A549 (cell line): ENCODE measurements at regions not wholly inside any gene's neighbourhood (a gene's known extent, or its start where the extent isn't known, plus 50 kb on each side); places are given as distances from the start of the nearest gene placed in this dataset.

ENCODE experiments used
- CHD2 ChIP-seq: fragments of 150-350 bp; IDR thresholded peaks from 2 replicates; pipeline ENCODE4 v1.6.1; 2014; ENCODE audit warnings: low read length; ENCODE audit not compliant: partially characterized antibody
- CHD4 ChIP-seq: fragments of 200-600 bp; sonication (generic); IDR thresholded peaks from 2 replicates; pipeline ENCODE4 v1.6.1; 2016; ENCODE audit warnings: antibody characterized with exemption, mild to moderate bottlenecking, borderline replicate concordance
- CTCF ChIP-seq: fragments of >200 bp; sonication (Bioruptor Twin); formaldehyde crosslinking; IDR thresholded peaks from 3 replicates; pipeline ENCODE4 v1.5.1; 2016
- EP300 ChIP-seq, 2 experiments: fragments of >200 bp; sonication (Bioruptor Twin); formaldehyde crosslinking; IDR thresholded peaks; 2 replicates in 1 of 2; 3 replicates in 1 of 2; pipeline ENCODE4 v1.6.1; 2016 to 2017
- ESRRA ChIP-seq: fragments of 150-350 bp; IDR thresholded peaks from 2 replicates; pipeline ENCODE4 v1.6.1; 2014; ENCODE audit warnings: mild to moderate bottlenecking, low read length, borderline replicate concordance
- HMGXB4 ChIP-seq: fragments of 250-450 bp; sonication (Bioruptor Pico); IDR thresholded peaks from 2 replicates; pipeline ENCODE4 v1.5.0; 2021; ENCODE audit warnings: mild to moderate bottlenecking, moderate library complexity, borderline replicate concordance
- JUNB ChIP-seq: fragments of >200 bp; sonication (Bioruptor Twin); formaldehyde crosslinking; IDR thresholded peaks from 2 replicates; pipeline ENCODE4 v1.6.1; 2016
- MAFK ChIP-seq: fragments of 450-650 bp; IDR thresholded peaks from 2 replicates; pipeline ENCODE4 v1.6.1; 2014; ENCODE audit not compliant: partially characterized antibody
- MAX ChIP-seq: IDR thresholded peaks from 2 replicates; pipeline ENCODE4 v1.6.1; 2012
- MYC ChIP-seq: IDR thresholded peaks from 2 replicates; pipeline ENCODE4 v1.6.1; 2012; ENCODE audit warnings: mild to moderate bottlenecking, inconsistent platforms, low read length, improper control_type of control experiment, borderline replicate concordance
- NPAS2 ChIP-seq: fragments of 250-450 bp; sonication (Bioruptor Pico); IDR thresholded peaks from 2 replicates; pipeline ENCODE4 v1.8.0; 2022; ENCODE audit warnings: mild to moderate bottlenecking, moderate library complexity, borderline replicate concordance
- POLR2A ChIP-seq: IDR thresholded peaks from 2 replicates; pipeline ENCODE4 v1.6.1; 2012; ENCODE audit warnings: mild to moderate bottlenecking, low read length
- RNF2 ChIP-seq: fragments of 200-600 bp; sonication (generic); IDR thresholded peaks from 2 replicates; pipeline ENCODE4 v1.6.1; 2016; ENCODE audit warnings: low read depth, mild to moderate bottlenecking, antibody characterized with exemption, moderate library complexity, borderline replicate concordance
- TF ChIP-seq, protein P1 (sequence below): IDR thresholded peaks from 2 replicates; pipeline ENCODE4 v1.6.1; 2012; ENCODE audit warnings: low read depth, borderline replicate concordance

DNA sequence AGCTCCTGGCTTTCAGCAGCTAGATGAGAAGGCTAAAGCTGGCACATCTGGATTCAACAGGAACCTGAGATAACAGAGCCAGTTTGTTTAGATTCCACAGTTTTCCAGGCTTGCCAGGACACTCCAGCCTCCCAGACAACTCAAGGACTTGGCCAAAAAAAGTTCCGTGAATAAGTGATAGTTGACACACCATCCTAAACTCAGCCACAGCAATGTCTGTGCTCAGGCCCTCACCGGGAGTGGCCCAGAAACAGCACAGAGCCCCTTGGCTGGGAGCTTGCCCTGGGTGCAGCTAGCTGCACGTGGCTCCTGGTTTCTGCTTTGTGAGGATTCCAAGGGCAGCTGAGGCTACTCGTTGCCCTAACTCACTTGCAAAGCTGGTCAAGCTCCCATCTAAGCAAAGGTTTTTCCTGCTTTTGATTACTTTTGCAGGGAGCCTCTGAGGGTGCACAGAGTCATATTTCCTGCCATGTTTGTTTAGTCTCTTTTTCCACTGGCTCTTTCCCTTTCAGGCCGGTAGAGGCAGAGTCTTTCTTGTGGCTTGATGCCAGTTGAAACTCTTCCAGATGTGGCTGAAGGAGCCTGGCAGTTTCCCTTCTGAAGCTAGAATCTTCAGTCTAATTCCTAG, 118.3 kb upstream of the ECI2 start:
- TF ChIP-seq MYC (no peak), CTCF (no peak; the same call in 2 of the 3 replicates), HMGXB4 (CRISPR knock-in tag) (no peak), CHD4 (no peak), MAX (no peak), POLR2A (no peak), RNF2 (no peak), NPAS2 (CRISPR knock-in tag) (no peak), MAFK (no peak), CHD2 (no peak), ESRRA (no peak), EP300 (IDR thresholded peaks at IDR 0.05) (no peak), JUNB (no peak)
- TF ChIP-seq, protein P1, sequence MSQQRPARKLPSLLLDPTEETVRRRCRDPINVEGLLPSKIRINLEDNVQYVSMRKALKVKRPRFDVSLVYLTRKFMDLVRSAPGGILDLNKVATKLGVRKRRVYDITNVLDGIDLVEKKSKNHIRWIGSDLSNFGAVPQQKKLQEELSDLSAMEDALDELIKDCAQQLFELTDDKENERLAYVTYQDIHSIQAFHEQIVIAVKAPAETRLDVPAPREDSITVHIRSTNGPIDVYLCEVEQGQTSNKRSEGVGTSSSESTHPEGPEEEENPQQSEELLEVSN = no peak
